GM21825 (cell line): ENCODE measurements at regions not wholly inside any gene's neighbourhood (a gene's known extent, or its start where the extent isn't known, plus 50 kb on each side); places are given as distances from the start of the nearest gene placed in this dataset.

Experiments used
- ATAC-seq: cut with Tn5 transposase; IDR thresholded peaks from one replicate; pipeline ENCODE4 v1.9.1; 2021; ENCODE audit warnings: mild to moderate bottlenecking, moderate library complexity; ENCODE audit not compliant: unreplicated experiment

DNA sequence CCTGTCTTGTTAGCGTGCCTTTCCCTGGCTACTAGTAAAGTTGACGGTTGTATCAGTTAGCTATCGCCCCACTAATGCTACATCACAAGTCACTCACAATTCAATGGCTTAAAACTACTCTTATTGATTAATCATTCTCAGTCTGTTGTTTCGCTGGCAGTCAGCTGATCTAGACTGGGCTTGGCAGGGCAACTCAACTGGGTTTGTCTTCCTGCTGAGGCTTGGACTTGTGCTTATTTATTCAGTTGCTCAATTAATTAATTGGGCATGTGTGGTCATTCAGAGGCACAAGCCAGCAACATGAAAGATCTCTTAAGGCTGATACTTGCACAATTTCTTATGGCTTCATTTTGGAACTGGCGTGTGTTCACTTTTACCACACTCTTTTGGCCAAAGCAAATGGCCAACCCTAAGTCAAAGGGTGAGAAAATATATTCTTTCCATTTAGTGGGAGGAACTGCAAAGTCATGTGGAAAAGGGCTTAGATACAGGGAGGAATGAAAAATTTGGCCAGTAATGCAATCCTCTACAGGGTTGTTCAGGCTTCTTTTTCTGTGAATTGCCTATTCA, 333.5 kb downstream of the GPR37 start:
- no peak for ATAC-seq

- no peak for ATAC-seq
These were observed 335.7 kb downstream of the GPR37 start for GRCh38 chr7:124429923-124430322.

- no peak for ATAC-seq
These were observed 336.8 kb downstream of the GPR37 start for GRCh38 chr7:124428781-124429180.

DNA sequence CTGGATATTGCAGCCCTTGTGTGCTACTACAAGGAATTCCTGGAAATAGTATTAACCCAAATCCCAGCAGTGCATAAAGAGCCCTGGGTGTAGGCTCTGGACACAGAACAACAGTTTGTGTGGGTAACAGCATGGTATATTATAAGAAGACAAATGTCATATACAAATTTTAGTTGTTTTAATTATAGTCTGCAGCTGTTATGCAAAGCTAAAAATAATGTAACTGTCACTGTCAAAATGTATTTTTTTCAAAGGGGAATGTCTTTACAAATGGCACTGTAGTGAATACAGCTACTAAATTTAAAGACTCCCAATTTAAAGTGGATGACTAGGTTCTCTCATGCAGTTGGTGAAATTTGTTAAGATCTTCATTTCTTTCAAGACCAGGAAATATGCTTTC, 339.0 kb downstream of the GPR37 start:
- ATAC-seq, result no peak

GRCh38 chr7:124423863-124424262, 341.7 kb downstream of the GPR37 start:
- ATAC-seq, result no peak

- ATAC-seq, result no peak
These were observed 343.5 kb downstream of the GPR37 start for GRCh38 chr7:124422081-124422480.

DNA sequence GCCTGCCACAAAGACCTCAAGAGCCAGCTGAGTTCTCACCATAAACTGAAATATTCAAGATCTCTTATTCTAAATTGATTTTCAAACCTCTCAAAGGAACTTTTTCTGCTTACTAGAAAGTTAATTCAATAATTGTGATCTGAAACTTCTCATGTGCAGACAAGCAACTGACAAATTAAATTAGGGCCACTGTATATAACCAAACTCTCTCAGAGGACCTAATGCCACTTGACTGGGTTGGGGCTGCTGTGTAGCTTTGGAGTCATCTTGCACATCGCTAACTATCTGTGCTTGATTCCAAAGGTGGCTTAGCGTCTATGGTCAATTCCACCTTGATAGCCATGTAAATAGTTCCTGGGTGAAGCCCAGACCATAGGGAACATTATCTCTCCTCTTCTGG, 345.2 kb downstream of the GPR37 start:
- no peak for ATAC-seq

GRCh38 chr7:124413029-124413428, 352.6 kb downstream of the GPR37 start:
- ATAC-seq, result no peak

DNA sequence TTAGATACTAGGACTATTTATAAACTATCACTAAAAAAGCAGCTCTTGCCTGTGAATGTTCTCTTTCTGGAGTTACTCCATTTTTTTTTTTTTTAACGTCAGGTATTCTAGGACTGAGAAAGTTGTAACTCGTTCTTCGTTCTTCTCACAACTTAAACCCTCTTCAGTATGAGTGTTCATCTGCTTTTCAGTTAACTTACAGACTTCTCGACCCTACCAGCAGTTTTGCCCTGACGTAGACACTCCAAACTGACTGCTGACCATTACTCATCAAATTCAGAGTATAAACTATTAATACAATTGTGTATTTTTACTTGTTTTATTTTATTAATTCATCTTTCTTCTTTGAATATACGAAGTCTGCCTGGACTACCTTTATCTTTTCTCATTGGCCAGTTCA, 353.1 kb downstream of the GPR37 start:
- no peak for ATAC-seq

GRCh38 chr7:124411796-124412195, 353.8 kb downstream of the GPR37 start:
- no peak for ATAC-seq

DNA sequence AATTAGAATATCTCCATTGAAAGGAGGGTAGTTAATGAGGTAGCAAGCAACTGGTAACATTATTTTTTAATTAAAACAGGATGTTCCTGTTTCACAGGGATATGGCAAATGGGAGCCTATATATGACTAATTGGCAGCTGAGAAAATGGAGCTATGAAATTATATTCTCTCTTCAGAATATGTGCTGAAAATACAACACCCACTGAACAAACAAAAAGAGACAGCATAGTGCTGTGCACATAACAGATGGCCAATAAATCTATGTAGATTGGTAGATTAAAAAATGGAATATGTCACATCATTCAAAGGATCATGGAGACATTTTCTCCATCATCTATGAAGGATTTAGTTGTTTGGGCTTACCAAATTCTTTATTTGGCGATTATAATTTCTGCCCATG, 362.0 kb downstream of the GPR37 start:
- ATAC-seq, result no peak

- ATAC-seq, result no peak
These were observed 362.5 kb downstream of the GPR37 start for GRCh38 chr7:124403112-124403511.

GRCh38 chr7:124399941-124400340, 365.7 kb downstream of the GPR37 start:
- ATAC-seq, result no peak

- ATAC-seq, result no peak
These were observed 366.2 kb upstream of the TMEM229A start for GRCh38 chr7:124398937-124399552.

GRCh38 chr7:124397134-124397533, 364.3 kb upstream of the TMEM229A start:
- ATAC-seq, result no peak

GRCh38 chr7:124390301-124390700, 357.4 kb upstream of the TMEM229A start:
- ATAC-seq, result no peak

DNA sequence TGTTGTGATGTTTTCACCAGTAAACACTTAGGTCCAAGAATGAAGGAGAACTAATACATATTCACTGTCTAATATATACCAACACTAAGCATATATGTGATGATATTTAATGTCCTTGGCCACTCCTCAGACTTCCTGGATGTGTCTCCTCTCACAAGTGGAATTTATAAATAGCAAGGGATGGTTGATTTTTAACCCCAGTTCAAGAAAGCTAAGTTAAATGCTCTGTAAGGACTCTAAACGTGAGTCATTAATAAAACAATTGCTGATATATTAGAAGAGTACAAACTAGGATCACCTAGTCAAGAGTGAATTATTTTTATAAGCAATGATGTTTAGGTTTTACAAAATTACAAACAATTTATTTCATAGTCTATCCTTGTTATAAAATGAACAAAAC, 355.9 kb upstream of the TMEM229A start:
- no peak for ATAC-seq

GRCh38 chr7:124387056-124387455, 354.2 kb upstream of the TMEM229A start:
- ATAC-seq, result no peak

DNA sequence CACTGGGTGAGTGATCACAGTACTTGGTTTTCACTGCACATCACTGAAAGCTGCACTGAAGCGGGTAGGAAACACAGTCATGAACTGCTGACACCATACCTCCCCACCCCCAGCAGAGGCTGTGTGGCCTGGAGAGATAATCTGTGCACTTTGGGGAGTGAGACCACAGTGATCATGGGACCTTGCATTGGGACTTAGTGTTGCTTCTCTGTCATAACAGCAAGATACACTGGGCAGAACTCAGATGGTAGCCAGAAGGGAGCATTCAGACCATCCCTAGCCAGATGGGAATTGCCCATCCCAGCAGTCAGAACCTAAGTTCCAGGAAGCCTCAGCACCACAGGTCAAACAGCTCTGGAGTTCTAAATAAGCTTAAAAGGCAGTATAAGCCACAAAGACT, 346.4 kb upstream of the TMEM229A start:
- ATAC-seq, result no peak

DNA sequence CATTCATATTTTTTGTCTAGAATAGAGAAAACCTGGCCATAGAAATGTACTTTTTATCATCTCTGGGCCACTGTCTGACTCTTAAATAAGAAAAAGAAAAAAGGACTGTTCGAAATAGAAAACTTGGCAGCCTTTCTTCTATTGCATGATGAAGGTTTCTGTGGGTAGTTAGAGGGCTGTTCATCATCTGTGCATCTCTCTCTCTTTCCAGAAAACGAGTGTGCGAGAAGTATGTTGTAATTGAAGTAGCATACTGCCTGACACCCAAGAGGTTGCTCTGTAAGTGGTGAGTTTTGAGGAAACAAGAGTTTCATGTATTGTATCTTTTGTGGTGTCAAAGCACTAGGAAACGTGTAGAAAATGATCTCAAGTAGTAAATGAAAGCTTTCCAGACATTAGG, 343.2 kb upstream of the TMEM229A start:
- ATAC-seq, result no peak

DNA sequence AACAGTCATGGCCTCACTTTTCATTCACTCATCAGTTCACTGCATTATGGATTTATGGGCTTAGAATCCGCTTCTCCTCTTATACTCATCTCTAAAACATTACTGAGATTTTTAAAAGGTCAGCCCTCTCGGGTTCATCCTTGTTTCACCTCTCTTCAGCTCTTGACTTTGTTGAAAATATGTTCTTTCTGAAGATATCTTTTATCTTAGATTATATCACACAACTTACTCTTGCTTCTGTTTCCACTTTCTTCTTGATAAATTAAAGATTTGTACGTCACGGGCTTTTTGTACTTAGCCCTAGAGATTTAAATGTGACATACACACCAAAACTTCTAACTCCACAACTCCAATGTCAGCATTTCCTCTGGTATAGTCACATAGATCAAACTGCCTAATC, 342.5 kb upstream of the TMEM229A start:
- no peak for ATAC-seq

GRCh38 chr7:124369310-124369709, 336.4 kb upstream of the TMEM229A start:
- no peak for ATAC-seq

GRCh38 chr7:124366118-124366517, 333.3 kb upstream of the TMEM229A start:
- no peak for ATAC-seq
